ENCODE measurements at regions not wholly inside any gene's neighbourhood (a gene's known extent, or its start where the extent isn't known, plus 50 kb on each side); places are given as distances from the start of the nearest gene placed in this dataset.

GRCh38 chr10:65065278-65065677 is 1544.1 kb downstream of the REEP3 start:
- no peak for TF ChIP-seq EZH2 (IDR thresholded peaks at IDR 0.05; ENCODE audit: borderline replicate concordance, low read length)
- no peak for TF ChIP-seq CTCF (IDR thresholded peaks at IDR 0.05; ENCODE audit: low read length)

GRCh38 chr10:65083222-65083621 is 1562.0 kb downstream of the REEP3 start:
- Histone ChIP-seq H3K36me3 (ENCODE audit: insufficient read depth, low read length) (no peaks in the 10 kb centered on the region), H3K4me2 (ENCODE audit: low read length) (no peak overlapping the region), H3K4me3 (ENCODE audit: low read depth, low read length, poor library complexity, severe bottlenecking) (no peak overlapping the region)

More at GRCh38 chr10:65065278-65065677, 1544.1 kb downstream of the REEP3 start:
- Histone ChIP-seq H3K4me2 (ENCODE audit: low read length) (no peak overlapping the region), H3K4me3 (ENCODE audit: low read depth, low read length, poor library complexity, severe bottlenecking) (no peak overlapping the region), H3K36me3 (ENCODE audit: insufficient read depth, low read length) (no peaks in the 10 kb centered on the region), H3F3A (ENCODE audit: insufficient read depth, low read length) (no peaks in the 10 kb centered on the region), H3K79me2 (ENCODE audit: insufficient read depth, low read length) (no peaks in the 10 kb centered on the region), H3K27ac (ENCODE audit: low read depth, low read length, poor library complexity, severe bottlenecking) (no peak overlapping the region), H3K9me3 (ENCODE audit: low read length) (no peaks in the 10 kb centered on the region), H4K20me1 (ENCODE audit: insufficient read depth, low read length) (no peaks in the 10 kb centered on the region), H3K4me1 (ENCODE audit: insufficient read depth, low read length, severe bottlenecking) (no peaks in the 10 kb centered on the region), H3K9me2 (ENCODE audit: low read depth, low read length) (no peaks in the 10 kb centered on the region), H2AFZ (ENCODE audit: low read length) (no peak overlapping the region), H3K9ac (ENCODE audit: low read length) (no peak overlapping the region), H3K27me3 (ENCODE audit: insufficient read depth, low read length) (no peaks in the 10 kb centered on the region)

GRCh38 chr10:65090991-65091390 is 1569.8 kb downstream of the REEP3 start:
- Histone ChIP-seq H3K4me2 (ENCODE audit: low read length) (no peak overlapping the region), H2AFZ (ENCODE audit: low read length) (no peak overlapping the region), H3K27me3 (ENCODE audit: insufficient read depth, low read length) (no peaks in the 10 kb centered on the region), H3K27ac (ENCODE audit: low read depth, low read length, poor library complexity, severe bottlenecking) (no peak overlapping the region), H3K9ac (ENCODE audit: low read length) (no peak overlapping the region), H3K9me3 (ENCODE audit: low read length) (no peaks in the 10 kb centered on the region), H3K79me2 (ENCODE audit: insufficient read depth, low read length) (no peaks in the 10 kb centered on the region), H4K20me1 (ENCODE audit: insufficient read depth, low read length) (no peaks in the 10 kb centered on the region), H3F3A (ENCODE audit: insufficient read depth, low read length) (no peaks in the 10 kb centered on the region), H3K9me2 (ENCODE audit: low read depth, low read length) (0 out of 2 replicates have a peak, but pooled peaks cover 3% of the 10 kb centered on the region), H3K4me1 (ENCODE audit: insufficient read depth, low read length, severe bottlenecking) (no peaks in the 10 kb centered on the region), H3K4me3 (ENCODE audit: low read depth, low read length, poor library complexity, severe bottlenecking) (no peak overlapping the region), H3K36me3 (ENCODE audit: insufficient read depth, low read length) (no peaks in the 10 kb centered on the region)
- TF ChIP-seq EZH2 (IDR thresholded peaks at IDR 0.05; ENCODE audit: borderline replicate concordance, low read length) (no peak), CTCF (IDR thresholded peaks at IDR 0.05; ENCODE audit: low read length) (no peak)

More at GRCh38 chr10:65083222-65083621, 1562.0 kb downstream of the REEP3 start:
- Histone ChIP-seq H3K9me2 (ENCODE audit: low read depth, low read length) (no peaks in the 10 kb centered on the region), H3K9ac (ENCODE audit: low read length) (no peak overlapping the region), H3K4me1 (ENCODE audit: insufficient read depth, low read length, severe bottlenecking) (no peaks in the 10 kb centered on the region), H4K20me1 (ENCODE audit: insufficient read depth, low read length) (no peaks in the 10 kb centered on the region), H3F3A (ENCODE audit: insufficient read depth, low read length) (no peaks in the 10 kb centered on the region), H3K9me3 (ENCODE audit: low read length) (no peaks in the 10 kb centered on the region), H3K27ac (ENCODE audit: low read depth, low read length, poor library complexity, severe bottlenecking) (no peak overlapping the region), H2AFZ (ENCODE audit: low read length) (no peak overlapping the region), H3K27me3 (ENCODE audit: insufficient read depth, low read length) (no peaks in the 10 kb centered on the region), H3K79me2 (ENCODE audit: insufficient read depth, low read length) (no peaks in the 10 kb centered on the region)
- TF ChIP-seq CTCF (IDR thresholded peaks at IDR 0.05; ENCODE audit: low read length) (no peak), EZH2 (IDR thresholded peaks at IDR 0.05; ENCODE audit: borderline replicate concordance, low read length) (no peak)
